ENCODE measurements at regions not wholly inside any gene's neighbourhood (a gene's known extent, or its start where the extent isn't known, plus 50 kb on each side); places are given as distances from the start of the nearest gene placed in this dataset.

- Mint-ChIP-seq H3K9me3 (no peaks in the 10 kb centered on the region), H3K36me3 (ENCODE audit: low read depth) (no peaks in the 10 kb centered on the region), H3K27me3 (ENCODE audit: insufficient read depth) (peaks cover 20% of the 10 kb centered on the region), H3K4me3 (no peak overlapping the region), H3K4me1 (ENCODE audit: low read depth) (no peaks in the 10 kb centered on the region), H3K27ac (no peak overlapping the region)
- no peak for DNase-seq
- TF ChIP-seq, protein P1, sequence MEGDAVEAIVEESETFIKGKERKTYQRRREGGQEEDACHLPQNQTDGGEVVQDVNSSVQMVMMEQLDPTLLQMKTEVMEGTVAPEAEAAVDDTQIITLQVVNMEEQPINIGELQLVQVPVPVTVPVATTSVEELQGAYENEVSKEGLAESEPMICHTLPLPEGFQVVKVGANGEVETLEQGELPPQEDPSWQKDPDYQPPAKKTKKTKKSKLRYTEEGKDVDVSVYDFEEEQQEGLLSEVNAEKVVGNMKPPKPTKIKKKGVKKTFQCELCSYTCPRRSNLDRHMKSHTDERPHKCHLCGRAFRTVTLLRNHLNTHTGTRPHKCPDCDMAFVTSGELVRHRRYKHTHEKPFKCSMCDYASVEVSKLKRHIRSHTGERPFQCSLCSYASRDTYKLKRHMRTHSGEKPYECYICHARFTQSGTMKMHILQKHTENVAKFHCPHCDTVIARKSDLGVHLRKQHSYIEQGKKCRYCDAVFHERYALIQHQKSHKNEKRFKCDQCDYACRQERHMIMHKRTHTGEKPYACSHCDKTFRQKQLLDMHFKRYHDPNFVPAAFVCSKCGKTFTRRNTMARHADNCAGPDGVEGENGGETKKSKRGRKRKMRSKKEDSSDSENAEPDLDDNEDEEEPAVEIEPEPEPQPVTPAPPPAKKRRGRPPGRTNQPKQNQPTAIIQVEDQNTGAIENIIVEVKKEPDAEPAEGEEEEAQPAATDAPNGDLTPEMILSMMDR (IDR thresholded peaks at IDR 0.05), result no peak
Measured at GRCh38 chr5:133686566-133686965, 74.2 kb upstream of the FSTL4 start.

- Mint-ChIP-seq H3K4me3 (no peak overlapping the region), H3K36me3 (ENCODE audit: low read depth) (no peaks in the 10 kb centered on the region), H3K9me3 (no peaks in the 10 kb centered on the region), H3K27ac (no peak overlapping the region), H3K4me1 (ENCODE audit: low read depth) (no peaks in the 10 kb centered on the region), H3K27me3 (ENCODE audit: insufficient read depth) (peaks cover 27% of the 10 kb centered on the region)
- no peak for DNase-seq
- TF ChIP-seq, protein P1 (IDR thresholded peaks at IDR 0.05), result no peak
Measured at GRCh38 chr5:133685402-133686018, 73.2 kb upstream of the FSTL4 start.

DNA sequence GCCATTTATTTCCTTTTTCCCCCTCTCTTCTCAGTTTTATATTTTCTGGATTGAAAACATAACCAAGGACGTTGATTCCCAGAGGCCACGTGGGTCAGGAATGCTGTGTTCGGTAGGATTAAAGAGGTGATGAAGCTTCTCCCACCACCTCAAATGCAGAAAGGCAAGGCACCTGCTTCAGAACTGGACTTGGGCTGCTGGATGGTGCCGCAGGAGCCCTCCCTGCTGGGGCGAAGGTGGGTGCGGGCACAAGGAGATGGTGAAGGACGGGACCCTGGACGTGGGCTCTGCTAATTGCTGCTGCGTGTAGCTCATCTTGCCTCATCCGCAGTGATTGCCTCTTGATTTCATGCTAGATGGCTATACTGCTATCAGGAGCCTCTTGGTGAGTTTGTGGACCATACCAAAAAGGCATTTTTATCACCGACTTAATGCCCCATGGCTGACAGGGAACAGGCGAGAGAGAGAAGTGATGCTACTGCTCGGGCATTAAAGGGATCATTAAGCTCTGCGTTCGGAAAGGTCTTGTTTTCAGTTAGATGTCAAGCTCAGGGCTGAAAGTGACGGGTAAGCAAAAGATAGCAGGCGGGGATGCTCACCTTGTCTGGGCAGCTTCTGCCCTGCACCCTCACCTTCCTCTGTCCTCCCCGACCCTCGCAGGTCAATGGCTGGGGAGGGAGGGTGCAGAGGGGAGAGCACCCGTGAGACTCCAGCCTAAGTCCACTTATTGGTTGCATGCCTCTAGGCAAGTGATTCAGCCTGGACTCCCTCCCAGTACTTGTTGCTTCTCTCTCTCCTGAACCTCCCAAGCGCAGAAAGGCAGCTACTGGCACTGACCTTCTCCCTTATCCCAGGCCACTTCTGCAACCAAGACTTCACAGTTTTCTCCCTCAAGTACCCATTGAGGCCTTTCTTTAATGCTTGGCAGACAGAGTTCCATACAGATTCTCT, 71.6 kb upstream of the FSTL4 start:
- no peak for DNase-seq
- Mint-ChIP-seq H3K27me3 (ENCODE audit: insufficient read depth) (peaks cover 28% of the 10 kb centered on the region), H3K4me3 (no peak overlapping the region), H3K9me3 (no peaks in the 10 kb centered on the region), H3K4me1 (ENCODE audit: low read depth) (no peaks in the 10 kb centered on the region), H3K36me3 (ENCODE audit: low read depth) (no peaks in the 10 kb centered on the region), H3K27ac (no peak overlapping the region)
- TF ChIP-seq, protein P1 (IDR thresholded peaks at IDR 0.05), result no peak

- H3K27me3 Mint-ChIP-seq (ENCODE audit: insufficient read depth), result peaks cover 28% of the 10 kb centered on the region
- H3K9me3 Mint-ChIP-seq, result no peaks in the 10 kb centered on the region
- H3K4me3 Mint-ChIP-seq, result no peak overlapping the region
- no peak overlapping the region for H3K27ac Mint-ChIP-seq
- no peak for DNase-seq
- no peaks in the 10 kb centered on the region for H3K4me1 Mint-ChIP-seq (ENCODE audit: low read depth)
- TF ChIP-seq, protein P1 (IDR thresholded peaks at IDR 0.05), result no peak
- H3K36me3 Mint-ChIP-seq (ENCODE audit: low read depth), result no peaks in the 10 kb centered on the region
Measured at GRCh38 chr5:133682451-133682850, 70.1 kb upstream of the FSTL4 start.

GRCh38 chr5:133681896-133682295, 69.6 kb upstream of the FSTL4 start:
- Mint-ChIP-seq H3K4me1 (ENCODE audit: low read depth) (no peaks in the 10 kb centered on the region), H3K36me3 (ENCODE audit: low read depth) (no peaks in the 10 kb centered on the region), H3K9me3 (no peaks in the 10 kb centered on the region), H3K4me3 (no peak overlapping the region), H3K27me3 (ENCODE audit: insufficient read depth) (peaks cover 32% of the 10 kb centered on the region), H3K27ac (no peak overlapping the region)
- DNase-seq, result no peak
- TF ChIP-seq, protein P1 (IDR thresholded peaks at IDR 0.05), result no peak
